Ovary (tissue), 3 donors: ENCODE measurements at regions not wholly inside any gene's neighbourhood (a gene's known extent, or its start where the extent isn't known, plus 50 kb on each side); places are given as distances from the start of the nearest gene placed in this dataset.

Experiments used
- CTCF ChIP-seq, 3 donors: fragments of 450-650 bp in 2 of 3; fragments of 200-600 bp in 1 of 3; IDR thresholded peaks; one replicate each; pipeline versions ENCODE4 v1.5.1 to v1.8.0; 2016 to 2022; ENCODE audit warnings: antibody characterized with exemption in 3 of 3, mild to moderate bottlenecking in 1 of 3
- EP300 ChIP-seq: sonication (generic); formaldehyde crosslinking; IDR thresholded peaks from one replicate; pipeline ENCODE4 v1.6.1; 2017; ENCODE audit warnings: antibody characterized with exemption
- POLR2A ChIP-seq: fragments of 450-650 bp; IDR thresholded peaks from one replicate; pipeline ENCODE4 v1.6.1; 2017; ENCODE audit warnings: antibody characterized with exemption, mild to moderate bottlenecking, moderate library complexity
- donor health status: DM: no; HTN: no; CAD: no.

GRCh38 chr3:106339551-106339950 is 470.7 kb upstream of the CBLB start:
- no peak for TF ChIP-seq CTCF (IDR thresholded peaks at IDR 0.05)
- no peak for TF ChIP-seq POLR2A
- no peak for TF ChIP-seq EP300
